Activated naive CD4-positive, alpha-beta T cell treated with anti-CD3 and anti-CD28 coated beads for 36 hours (primary cell): ENCODE measurements at regions not wholly inside any gene's neighbourhood (a gene's known extent, or its start where the extent isn't known, plus 50 kb on each side); places are given as distances from the start of the nearest gene placed in this dataset.
A peak's percentile ranks its signal among the peaks of the same experiment; 100 is the strongest.

Experiments
- CTCF ChIA-PET: fragments of 350-600 bp; sonication (Branson Sonifier 250); formaldehyde crosslinking; loops from one replicate; lab custom pipeline; 2021; ENCODE audit warnings: antibody characterized with exemption; lab: Charles Lee
- DNase-seq: peaks from one replicate; pipeline ENCODE4 v3.0.0-alpha.2; 2020
- H3K27ac Mint-ChIP-seq: one replicate; pipeline ENCODE4 v1.8.0; 2021; ENCODE audit warnings: mild to moderate bottlenecking, mixed read lengths
- H3K27me3 Mint-ChIP-seq: one replicate; pipeline ENCODE4 v1.8.0; 2021; ENCODE audit warnings: low read depth, mixed read lengths
- H3K36me3 Mint-ChIP-seq: one replicate; pipeline ENCODE4 v1.8.0; 2021; ENCODE audit warnings: low read depth, mixed read lengths
- H3K4me1 Mint-ChIP-seq: one replicate; pipeline ENCODE4 v1.8.0; 2021; ENCODE audit warnings: low read depth, mixed read lengths
- H3K4me3 Mint-ChIP-seq: one replicate; pipeline ENCODE4 v1.8.0; 2021; ENCODE audit warnings: mild to moderate bottlenecking, moderate library complexity, mixed read lengths
- H3K9me3 Mint-ChIP-seq: one replicate; pipeline ENCODE4 v1.8.0; 2021; ENCODE audit warnings: mixed read lengths
- intact Hi-C: fragments of 100-400 bp; cut with micrococcal nuclease; formaldehyde crosslinking; loops from one replicate; pipeline ENCODE4 v1.15.1; 2023

DNA sequence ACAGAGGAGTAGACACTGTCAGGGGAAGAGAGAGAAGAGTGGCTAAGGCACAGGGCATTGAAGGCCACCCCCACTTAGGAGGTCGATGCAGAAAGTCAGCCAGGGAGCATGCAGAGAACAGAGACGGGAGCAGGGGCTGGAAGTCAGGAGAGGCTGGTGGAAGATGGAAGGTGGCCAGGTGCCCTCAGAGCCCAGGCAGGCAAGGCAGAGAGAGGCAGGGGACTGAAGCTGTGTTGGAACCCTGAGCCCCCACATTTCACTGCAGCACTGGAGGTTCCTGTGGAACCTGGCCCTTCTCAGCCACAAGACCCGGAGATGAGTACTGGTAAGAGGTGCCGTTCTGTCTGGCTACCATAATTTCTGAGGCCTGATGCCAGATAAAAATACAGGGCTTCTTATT, 238.3 kb upstream of the NCAM1 start:
- Mint-ChIP-seq H3K36me3 (no peaks in the 10 kb centered on the region), H3K4me3 (no peak overlapping the region), H3K9me3 (no peaks in the 10 kb centered on the region), H3K4me1 (no peaks in the 10 kb centered on the region), H3K27ac (no peak overlapping the region), H3K27me3 (peaks cover 18% of the 10 kb centered on the region)
- DNase-seq, result no peak
- intact Hi-C loops, result no loop called here
- CTCF ChIA-PET, result no interaction called here

DNA sequence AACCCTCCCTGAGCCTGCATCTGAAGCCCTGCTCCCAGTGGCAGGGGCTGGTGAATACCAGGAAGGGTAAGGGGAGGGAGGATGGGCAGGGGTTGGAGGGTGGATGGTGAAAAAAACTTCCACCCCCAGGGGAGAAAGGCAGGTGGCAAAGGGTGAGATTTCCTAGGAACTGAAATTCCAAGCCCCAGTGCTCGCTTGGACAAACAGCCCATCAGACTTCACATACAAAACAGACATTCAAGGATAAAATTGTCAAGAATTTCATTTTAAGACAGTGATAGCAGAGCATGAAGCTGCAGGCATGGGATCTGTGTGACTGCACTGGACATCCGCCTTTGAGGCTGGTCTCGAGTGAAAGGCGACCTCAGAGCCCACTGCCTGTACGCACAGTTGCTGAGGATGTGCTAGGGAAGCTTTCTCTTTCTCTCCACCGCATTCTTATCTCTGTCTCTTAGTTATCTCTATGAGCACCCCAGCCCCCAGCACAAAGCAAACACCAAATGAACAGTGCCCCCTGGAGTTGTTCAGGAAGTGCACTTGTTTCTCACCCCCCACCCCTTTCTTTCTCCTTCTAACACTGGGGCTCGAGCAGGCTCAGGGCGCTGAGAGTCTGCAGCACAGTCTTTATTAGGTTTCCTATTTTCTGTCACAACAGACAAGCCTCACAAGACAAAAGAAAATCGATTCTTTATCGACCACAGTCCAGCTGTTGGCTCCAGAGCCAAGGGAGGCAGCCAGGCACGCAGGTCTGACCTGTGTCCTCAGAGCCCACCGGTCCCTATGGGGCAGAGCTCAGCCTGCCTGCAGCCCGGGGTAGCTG, 237.3 kb upstream of the NCAM1 start:
- no peak overlapping the region for H3K4me3 Mint-ChIP-seq
- CTCF ChIA-PET, result no interaction called here
- intact Hi-C loops, result no loop called here
- H3K36me3 Mint-ChIP-seq, result no peaks in the 10 kb centered on the region
- peaks cover 19% of the 10 kb centered on the region for H3K27me3 Mint-ChIP-seq
- DNase-seq, result no peak
- H3K27ac Mint-ChIP-seq, result no peak overlapping the region
- H3K4me1 Mint-ChIP-seq, result no peaks in the 10 kb centered on the region
- no peaks in the 10 kb centered on the region for H3K9me3 Mint-ChIP-seq

DNA sequence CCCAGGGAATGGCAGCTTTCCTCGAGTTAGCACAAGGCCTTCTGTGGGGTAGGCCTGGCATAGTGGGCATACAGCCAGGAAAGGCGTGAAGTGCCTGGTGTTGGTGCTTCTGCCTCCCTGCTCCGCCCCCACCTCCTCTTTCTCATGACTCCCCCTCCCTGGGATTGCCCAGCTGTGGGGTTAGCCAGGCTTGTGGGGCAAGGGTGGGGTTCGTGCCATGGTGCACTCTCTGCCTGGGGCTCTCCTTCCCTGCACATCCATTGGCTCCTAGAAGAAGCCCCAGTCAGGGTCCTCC, 236.8 kb upstream of the NCAM1 start:
- DNase-seq, result no peak
- Mint-ChIP-seq H3K27me3 (peaks cover 21% of the 10 kb centered on the region), H3K4me1 (no peaks in the 10 kb centered on the region), H3K27ac (no peak overlapping the region), H3K36me3 (no peaks in the 10 kb centered on the region), H3K4me3 (no peak overlapping the region), H3K9me3 (no peaks in the 10 kb centered on the region)
- intact Hi-C loops, result no loop called here
- CTCF ChIA-PET, result no interaction called here

DNA sequence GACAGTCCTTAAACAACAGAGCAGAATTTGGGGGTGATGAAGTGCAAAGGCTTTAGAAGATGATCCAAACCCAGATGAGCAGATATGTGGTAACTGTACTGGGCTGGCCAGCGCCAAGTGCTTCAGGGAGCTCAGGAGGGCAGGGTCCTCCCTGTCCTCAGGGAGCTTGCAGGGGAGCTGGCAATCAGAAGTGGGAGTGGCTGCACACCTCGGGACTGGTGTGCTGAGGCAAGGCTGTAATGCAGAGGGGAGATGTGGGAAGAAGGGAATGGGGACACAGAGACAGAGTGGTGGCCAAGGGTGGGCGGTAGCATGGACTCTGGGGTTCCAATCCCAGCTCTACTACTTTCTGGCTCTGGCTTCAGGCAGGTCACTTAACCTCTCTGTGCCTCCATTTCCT, 235.6 kb upstream of the NCAM1 start:
- no peaks in the 10 kb centered on the region for H3K9me3 Mint-ChIP-seq

DNA sequence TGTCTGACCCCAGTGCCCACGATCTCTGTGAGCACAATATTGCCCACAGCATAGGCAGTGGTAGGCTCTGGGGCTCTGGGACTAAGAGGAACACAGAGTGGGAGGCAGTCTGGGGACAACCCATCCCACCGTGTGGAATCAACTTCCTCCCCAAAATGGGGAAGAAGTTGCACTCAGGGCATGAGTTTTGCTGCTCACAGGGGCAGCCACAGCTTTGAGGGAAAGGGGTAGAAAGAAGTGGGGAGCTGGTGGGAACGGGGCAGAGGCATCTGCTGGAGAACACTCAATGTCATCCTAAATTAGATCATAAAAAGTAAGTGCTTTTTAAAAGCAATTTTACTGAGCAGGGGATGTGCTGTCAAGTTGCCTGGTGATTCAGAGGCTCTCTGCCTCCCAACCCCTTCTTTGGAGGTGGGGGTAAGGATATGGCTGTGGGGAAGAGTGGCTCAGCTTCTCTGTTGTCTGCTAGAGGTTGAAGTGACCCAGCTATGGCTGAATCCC, 233.8 kb upstream of the NCAM1 start:
- CTCF ChIA-PET, result no interaction called here
- H3K36me3 Mint-ChIP-seq, result no peaks in the 10 kb centered on the region
- no peak for DNase-seq
- intact Hi-C loops, result no loop called here
- H3K4me1 Mint-ChIP-seq, result no peaks in the 10 kb centered on the region
- no peaks in the 10 kb centered on the region for H3K9me3 Mint-ChIP-seq
- peaks cover 13% of the 10 kb centered on the region for H3K27me3 Mint-ChIP-seq
- no peak overlapping the region for H3K4me3 Mint-ChIP-seq
- H3K27ac Mint-ChIP-seq, result no peak overlapping the region

More for the DNA sequence above, 235.6 kb upstream of the NCAM1 start:
- Mint-ChIP-seq H3K27ac (no peak overlapping the region), H3K27me3 (peaks cover 18% of the 10 kb centered on the region), H3K4me3 (no peak overlapping the region), H3K4me1 (no peaks in the 10 kb centered on the region), H3K36me3 (no peaks in the 10 kb centered on the region)
- no peak for DNase-seq
- intact Hi-C loops, result no loop called here
- CTCF ChIA-PET, result no interaction called here

DNA sequence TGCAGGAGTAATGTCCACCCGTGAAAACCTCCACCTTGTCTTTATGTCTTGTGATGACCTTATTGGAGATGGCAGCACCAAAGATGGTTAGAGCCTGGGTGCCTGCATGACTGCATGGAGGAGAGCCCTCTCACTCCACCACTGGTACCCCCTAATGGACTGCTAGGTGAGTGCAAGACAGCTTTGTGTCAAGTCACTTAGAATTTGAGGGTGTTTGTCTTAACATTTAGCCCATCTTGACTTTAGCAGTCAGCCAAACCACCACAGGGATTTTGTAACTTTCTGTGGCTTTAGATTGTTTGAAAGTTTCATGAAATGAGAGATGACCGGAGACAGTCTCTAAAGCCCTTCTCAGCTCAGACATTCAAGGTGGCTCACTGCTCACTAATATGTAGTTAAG, 232.9 kb upstream of the NCAM1 start:
- CTCF ChIA-PET, result no interaction called here
- Mint-ChIP-seq H3K4me1 (no peaks in the 10 kb centered on the region), H3K27ac (no peak overlapping the region), H3K9me3 (no peaks in the 10 kb centered on the region), H3K36me3 (no peaks in the 10 kb centered on the region), H3K27me3 (peaks cover 8% of the 10 kb centered on the region), H3K4me3 (no peak overlapping the region)
- no peak for DNase-seq
- intact Hi-C loops, result no loop called here

DNA sequence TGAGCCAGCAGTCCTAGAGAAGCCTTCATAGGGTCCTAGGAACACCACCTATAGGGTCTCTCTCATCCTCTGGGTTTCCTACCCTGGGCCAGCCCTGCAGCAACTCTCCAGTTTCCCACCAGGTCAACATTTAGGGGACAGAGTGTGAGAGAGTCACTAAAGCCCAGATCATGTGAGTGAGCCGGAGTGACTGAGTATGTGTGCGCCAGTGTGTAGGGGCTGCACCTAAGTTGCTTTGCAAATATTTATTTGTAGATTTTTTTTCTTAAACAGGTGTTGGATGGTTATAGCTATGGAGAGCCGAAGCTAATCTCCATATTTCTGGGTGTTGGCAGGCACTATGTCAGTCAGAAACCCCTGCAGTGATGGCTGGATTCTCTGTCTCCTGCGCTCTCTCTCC, 232.5 kb upstream of the NCAM1 start:
- CTCF ChIA-PET, result no interaction called here
- Mint-ChIP-seq H3K27me3 (peaks cover 8% of the 10 kb centered on the region), H3K4me1 (no peaks in the 10 kb centered on the region), H3K27ac (no peak overlapping the region), H3K9me3 (no peaks in the 10 kb centered on the region), H3K36me3 (no peaks in the 10 kb centered on the region), H3K4me3 (no peak overlapping the region)
- DNase-seq, result no peak
- intact Hi-C loops, result no loop called here

DNA sequence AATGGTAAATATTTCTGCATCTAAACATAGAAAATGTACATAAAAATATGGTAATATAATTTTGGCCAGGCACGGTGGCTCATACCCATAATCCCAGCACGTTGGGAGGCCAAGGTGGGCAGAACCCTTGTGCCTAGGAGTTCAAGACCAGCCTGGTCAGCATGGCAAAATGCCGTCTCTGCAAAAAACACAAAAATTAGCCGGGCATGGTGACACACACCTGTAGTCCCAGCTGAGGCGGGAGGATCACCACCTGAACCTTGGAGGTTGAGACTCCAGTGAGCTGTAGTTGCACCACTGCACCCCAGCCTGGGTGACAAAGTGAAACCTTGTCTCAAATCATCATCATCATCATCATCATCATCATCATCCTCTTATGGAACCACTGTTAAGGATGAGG, 230.6 kb upstream of the NCAM1 start:
- Mint-ChIP-seq H3K4me1 (no peaks in the 10 kb centered on the region), H3K4me3 (no peak overlapping the region), H3K27me3 (peaks cover 4% of the 10 kb centered on the region), H3K9me3 (no peaks in the 10 kb centered on the region), H3K27ac (no peak overlapping the region), H3K36me3 (no peaks in the 10 kb centered on the region)
- intact Hi-C loops, result no loop called here
- DNase-seq, result no peak
- CTCF ChIA-PET, result no interaction called here

DNA sequence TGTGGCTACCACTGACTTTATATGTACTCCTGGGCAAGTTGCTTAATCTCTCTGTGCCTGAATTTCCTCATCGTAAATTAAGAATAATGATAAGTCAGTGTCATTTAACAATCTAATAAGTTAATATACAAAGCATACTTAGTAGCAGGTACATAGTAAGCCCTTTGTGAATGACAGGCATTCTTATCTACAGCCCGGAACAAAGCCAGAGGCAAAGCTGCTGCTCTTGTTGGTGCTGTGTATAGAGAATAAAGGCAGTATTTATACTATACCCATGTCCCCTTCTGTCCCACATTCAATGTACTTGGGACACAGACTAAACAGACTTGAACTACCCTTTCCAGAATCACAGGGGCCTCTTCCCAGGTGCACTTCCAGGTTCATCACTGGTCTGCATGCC, 229.7 kb upstream of the NCAM1 start:
- intact Hi-C loops, result no loop called here
- Mint-ChIP-seq H3K36me3 (no peaks in the 10 kb centered on the region), H3K27ac (no peak overlapping the region), H3K27me3 (peaks cover 3% of the 10 kb centered on the region), H3K4me1 (no peaks in the 10 kb centered on the region), H3K4me3 (no peak overlapping the region), H3K9me3 (no peaks in the 10 kb centered on the region)
- DNase-seq, result no peak
- CTCF ChIA-PET, result no interaction called here

DNA sequence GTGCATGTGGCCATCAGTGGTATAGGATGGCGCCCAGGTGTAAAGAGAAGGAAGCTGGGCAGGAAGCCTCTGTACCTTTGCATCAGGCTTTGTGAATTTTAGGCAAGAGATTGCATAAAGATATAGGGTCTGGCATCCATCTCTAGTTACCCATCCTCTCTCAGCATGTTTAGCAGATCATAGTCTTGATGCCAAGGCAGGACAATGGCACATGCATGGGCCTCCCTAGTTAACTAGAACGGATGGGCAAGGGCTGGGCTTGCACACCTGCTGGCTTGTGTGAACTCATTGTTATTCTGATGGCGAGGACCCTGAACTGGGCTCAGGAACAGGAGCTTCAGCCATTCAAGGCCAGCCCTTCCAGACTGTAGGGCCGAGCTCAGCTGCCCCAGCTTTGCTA, 229.2 kb upstream of the NCAM1 start:
- CTCF ChIA-PET, result no interaction called here
- H3K27ac Mint-ChIP-seq, result no peak overlapping the region
- DNase-seq, result no peak
- no peaks in the 10 kb centered on the region for H3K9me3 Mint-ChIP-seq
- H3K4me1 Mint-ChIP-seq, result no peaks in the 10 kb centered on the region
- no peaks in the 10 kb centered on the region for H3K36me3 Mint-ChIP-seq
- H3K27me3 Mint-ChIP-seq, result peaks cover 3% of the 10 kb centered on the region
- H3K4me3 Mint-ChIP-seq, result no peak overlapping the region
- intact Hi-C loops, result no loop called here

DNA sequence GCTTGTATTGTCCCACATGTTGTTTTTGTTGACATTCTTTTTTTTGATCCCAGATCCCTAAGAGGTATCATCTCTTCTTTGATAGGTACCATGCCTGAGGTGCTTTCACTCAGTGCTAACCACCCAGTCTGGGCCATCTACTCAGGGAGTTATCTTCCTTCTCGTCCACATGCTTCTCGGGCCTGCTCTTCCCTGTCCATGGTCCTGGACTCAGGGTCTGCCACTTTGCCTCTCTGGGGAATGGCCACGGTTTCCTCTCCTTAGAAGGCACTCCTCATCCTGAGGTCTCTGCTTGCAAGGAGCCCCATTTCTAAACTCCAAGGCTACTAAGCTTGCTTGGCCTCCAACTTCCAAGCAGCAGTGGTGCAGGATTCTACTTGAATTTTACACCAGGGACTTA, 227.0 kb upstream of the NCAM1 start:
- Mint-ChIP-seq H3K4me1 (no peaks in the 10 kb centered on the region), H3K9me3 (no peaks in the 10 kb centered on the region), H3K27me3 (peaks cover 4% of the 10 kb centered on the region), H3K27ac (no peak overlapping the region), H3K4me3 (no peak overlapping the region), H3K36me3 (no peaks in the 10 kb centered on the region)
- DNase-seq, result peak; percentile 18
- CTCF ChIA-PET, result no interaction called here
- intact Hi-C loops, result no loop called here

DNA sequence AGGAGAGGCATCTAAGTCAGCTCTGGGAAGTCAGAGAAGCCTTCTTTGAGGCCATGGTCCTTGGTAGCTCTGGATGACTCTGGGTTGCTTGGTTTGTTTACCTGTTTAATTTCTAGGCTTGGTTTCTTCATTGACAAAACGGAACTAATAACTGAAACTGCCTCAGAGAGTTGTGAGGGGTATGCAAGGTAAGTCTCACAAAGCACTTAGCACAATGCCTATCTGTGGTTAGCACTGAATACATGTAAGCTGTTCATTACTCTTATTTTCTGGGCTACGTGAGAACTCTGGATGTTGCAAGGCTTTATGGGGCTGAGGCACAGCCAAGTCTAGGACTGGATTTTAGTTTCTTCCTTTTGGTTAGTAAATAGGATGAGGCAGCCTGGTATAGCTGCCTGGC, 225.8 kb upstream of the NCAM1 start:
- Mint-ChIP-seq H3K4me1 (no peaks in the 10 kb centered on the region), H3K27me3 (peaks cover 4% of the 10 kb centered on the region), H3K9me3 (no peaks in the 10 kb centered on the region), H3K27ac (no peak overlapping the region), H3K4me3 (no peak overlapping the region), H3K36me3 (no peaks in the 10 kb centered on the region)
- intact Hi-C loops, result no loop called here
- CTCF ChIA-PET, result interaction anchor here (0.6 kb wide), 1 partner anchor 203 kb away, joined by 3 read pairs; no protein-coding TSS in a partner anchor
- DNase-seq, result no peak

DNA sequence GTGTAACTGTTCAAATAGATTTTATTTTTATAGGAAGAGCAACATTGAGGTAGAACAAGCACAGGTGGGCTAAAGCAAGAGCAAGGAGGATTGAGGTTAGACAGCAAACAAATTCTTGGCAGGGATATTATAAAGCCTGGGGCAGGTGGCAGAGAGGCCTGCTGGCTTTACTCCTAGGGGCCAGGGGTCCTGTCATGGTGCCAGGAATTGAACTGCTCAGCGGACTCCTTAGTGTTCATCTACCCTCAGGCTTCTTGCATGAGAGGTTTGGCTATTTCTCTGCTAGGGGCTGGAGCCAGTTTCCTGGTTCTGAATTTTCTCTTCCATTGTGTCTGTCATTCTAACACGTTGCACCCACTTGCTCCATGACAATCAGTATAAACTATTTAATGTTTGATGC, 217.2 kb upstream of the NCAM1 start:
- Mint-ChIP-seq H3K4me3 (no peak overlapping the region), H3K9me3 (no peaks in the 10 kb centered on the region), H3K36me3 (no peaks in the 10 kb centered on the region), H3K27me3 (peaks cover 23% of the 10 kb centered on the region), H3K27ac (no peak overlapping the region), H3K4me1 (no peaks in the 10 kb centered on the region)
- CTCF ChIA-PET, result no interaction called here
- no peak for DNase-seq
- intact Hi-C loops, result no loop called here
